HCT116 (cell line): ENCODE measurements at regions not wholly inside any gene's neighbourhood (a gene's known extent, or its start where the extent isn't known, plus 50 kb on each side); places are given as distances from the start of the nearest gene placed in this dataset.

Source experiments
- ATAC-seq: fragments of 200-7000 bp; cut with Tn5 transposase; 2 replicates; pipeline ENCODE4 v1.9.1; 2020; ENCODE audit warnings: mild to moderate bottlenecking, moderate library complexity
- BruUV-seq: library from RNA; stranded (reverse); fragments of 400-500 nt; replicated peaks from 2 replicates; lab custom pipeline; 2021; lab: Mats Ljungman, UMichigan
- CTCF ChIA-PET: fragments of 300-600 bp; sonication (Branson Sonifier 250); formaldehyde crosslinking; loops from one replicate; lab custom pipeline; 2021; ENCODE audit warnings: antibody characterized with exemption; lab: Charles Lee
- POLR2A ChIA-PET: fragments of 300-600, 350-600 bp; sonication (Branson Sonifier 250); formaldehyde crosslinking; loops from one replicate; lab custom pipeline; 2021; ENCODE audit warnings: antibody characterized with exemption; lab: Charles Lee
- RAD21 ChIA-PET, 2 experiments: fragments of 300-600 bp; sonication (Branson Sonifier 250); formaldehyde crosslinking; loops; one replicate each; lab custom pipeline; 2023; ENCODE audit warnings: low total read pairs in 2 of 2; ENCODE audit not compliant: uncharacterized antibody in 2 of 2, unreplicated experiment in 2 of 2, low non-redundant PET in 1 of 2; lab: Charles Lee
- DNase-seq: peaks from one replicate; pipeline ENCODE4 v3.0.0-alpha.2; 2010; ENCODE audit warnings: low read depth, low spot score
- H2AFZ ChIP-seq: fragments of 200-600 bp; shearing (Covaris generic), sonication (generic); 2 replicates; pipeline ENCODE4 v1.6.1; 2017; ENCODE audit warnings: low read depth, mixed run types, mixed read lengths, antibody characterized with exemption, low read length; ENCODE audit not compliant: poor library complexity, severe bottlenecking
- H3K27ac ChIP-seq: 2 replicates; pipeline ENCODE4 v1.5.1; 2012; ENCODE audit warnings: low read depth, low read length
- H3K27me3 ChIP-seq: fragments of 200-600 bp; sonication (generic); 2 replicates; pipeline ENCODE4 v1.6.1; 2016; ENCODE audit warnings: mixed run types, low read length, mixed read lengths; ENCODE audit not compliant: insufficient read depth
- H3K36me3 ChIP-seq, 2 experiments: fragments of 200-500 bp in 1 of 2; fragments of 200-600 bp in 1 of 2; sonication (Bioruptor generic) in 1 of 2; sonication (generic) in 1 of 2; 2 replicates each; pipeline versions ENCODE4 v1.5.1 to v1.6.1; 2014 to 2016; ENCODE audit warnings: low read length in 2 of 2, inconsistent platforms in 1 of 2, mixed read lengths in 1 of 2, mixed run types in 1 of 2; ENCODE audit not compliant: insufficient read depth in 2 of 2, control insufficient read depth in 1 of 2
- H3K4me1 ChIP-seq, 2 experiments: fragments of 200-600 bp in 1 of 2; sonication (generic) in 1 of 2; 2 replicates each; pipeline versions ENCODE4 v1.5.1 to v1.6.1; 2012 to 2017; ENCODE audit warnings: low read length in 2 of 2, inconsistent platforms in 1 of 2, mild to moderate bottlenecking in 1 of 2, mixed read lengths in 1 of 2, mixed run types in 1 of 2, moderate library complexity in 1 of 2; ENCODE audit not compliant: insufficient read depth in 2 of 2, control insufficient read depth in 1 of 2
- H3K4me2 ChIP-seq: fragments of 200-600 bp; sonication (generic); 2 replicates; pipeline ENCODE4 v1.6.1; 2017; ENCODE audit warnings: mixed run types, low read length, mixed read lengths
- H3K4me3 ChIP-seq, 2 experiments: fragments of 200-600 bp in 1 of 2; sonication (generic) in 1 of 2; replicated peaks in 1 of 2; 2 replicates each; pipeline ENCODE4 v1.5.1; 2011 to 2016; ENCODE audit warnings: low read length in 2 of 2, control low read depth in 1 of 2, low read depth in 1 of 2, mild to moderate bottlenecking in 1 of 2, mixed read lengths in 1 of 2, mixed run types in 1 of 2
- H3K79me2 ChIP-seq: fragments of 200-600 bp; sonication (generic); 2 replicates; pipeline ENCODE4 v1.6.1; 2017; ENCODE audit warnings: mild to moderate bottlenecking, mixed run types, low read length, moderate library complexity, mixed read lengths; ENCODE audit not compliant: insufficient read depth
- H3K9ac ChIP-seq: fragments of 200-600 bp; sonication (generic); 2 replicates; pipeline ENCODE4 v1.6.1; 2016; ENCODE audit warnings: low read length, mixed read lengths
- H3K9me2 ChIP-seq: fragments of 200-600 bp; sonication (generic), shearing (Covaris generic); 2 replicates; pipeline ENCODE4 v1.6.1; 2017; ENCODE audit warnings: mixed run types, mild to moderate bottlenecking, moderate library complexity; ENCODE audit not compliant: insufficient read depth
- H3K9me3 ChIP-seq, 2 experiments: fragments of 200-500 bp in 1 of 2; fragments of 200-600 bp in 1 of 2; sonication (Bioruptor generic) in 1 of 2; sonication (generic) in 1 of 2; 2 replicates each; pipeline ENCODE4 v1.6.1; 2014 to 2017; ENCODE audit warnings: low read length in 2 of 2, mixed read lengths in 2 of 2, inconsistent platforms in 1 of 2, low read depth in 1 of 2, mild to moderate bottlenecking in 1 of 2, mixed run types in 1 of 2, moderate library complexity in 1 of 2; ENCODE audit not compliant: control insufficient read depth in 1 of 2, insufficient read depth in 1 of 2
- H4K20me1 ChIP-seq: fragments of 200-600 bp; sonication (generic), shearing (Covaris generic); 2 replicates; pipeline ENCODE4 v1.6.1; 2017; ENCODE audit warnings: mixed run types, mild to moderate bottlenecking, moderate library complexity; ENCODE audit not compliant: insufficient read depth
- ELF1 ChIP-seq: IDR thresholded peaks from 2 replicates; pipeline ENCODE4 v1.6.1; 2012; ENCODE audit warnings: low read depth, borderline replicate concordance
- EZH2 ChIP-seq: fragments of 200-600 bp; sonication (generic); IDR thresholded peaks from 2 replicates; pipeline ENCODE4 v1.6.1; 2017; ENCODE audit warnings: antibody characterized with exemption, mixed run types
- EZH2phosphoT487 ChIP-seq: fragments of 200-600 bp; IDR thresholded peaks from 2 replicates; pipeline ENCODE4 v1.6.1; 2018; ENCODE audit warnings: antibody characterized with exemption, borderline replicate concordance
- FOSL1 ChIP-seq: IDR thresholded peaks from 2 replicates; pipeline ENCODE4 v1.6.1; 2012; ENCODE audit warnings: low read depth
- JUND ChIP-seq: IDR thresholded peaks from 2 replicates; pipeline ENCODE4 v1.6.1; 2012
- RAD21 ChIP-seq: IDR thresholded peaks from 2 replicates; pipeline ENCODE4 v1.6.1; 2012; ENCODE audit warnings: low read depth, mild to moderate bottlenecking
- REST ChIP-seq: IDR thresholded peaks from 2 replicates; pipeline ENCODE4 v1.6.1; 2012; ENCODE audit warnings: low read depth
- SIN3A ChIP-seq: IDR thresholded peaks from 2 replicates; pipeline ENCODE4 v1.6.1; 2012; ENCODE audit warnings: low read depth
- SP1 ChIP-seq: IDR thresholded peaks from 2 replicates; pipeline ENCODE4 v1.6.1; 2012; ENCODE audit warnings: low read depth
- SRF ChIP-seq: IDR thresholded peaks from 2 replicates; pipeline ENCODE4 v1.6.1; 2012; ENCODE audit warnings: low read depth
- ZBTB33 ChIP-seq: IDR thresholded peaks from 2 replicates; pipeline ENCODE4 v1.6.1; 2011; ENCODE audit warnings: mild to moderate bottlenecking, low read length, moderate library complexity; ENCODE audit not compliant: insufficient replicate concordance; ENCODE audit errors: extremely low read depth
- ZFX ChIP-seq: fragments of 450-650 bp; IDR thresholded peaks from 2 replicates; pipeline ENCODE4 v1.6.1; 2017
- ZNF274 ChIP-seq: fragments of 200-500 bp; sonication (Bioruptor generic); IDR thresholded peaks from 2 replicates; pipeline ENCODE4 v1.6.1; 2014; ENCODE audit warnings: mild to moderate bottlenecking, low read depth, low read length, inconsistent platforms
- intact Hi-C: fragments of 100-400 bp; cut with micrococcal nuclease; formaldehyde crosslinking; loops from 2 replicates; pipeline ENCODE4 v1.10.0; 2022
- TF ChIP-seq, protein P1 (sequence below): IDR thresholded peaks from 2 replicates; pipeline ENCODE4 v1.6.1; 2012

- Histone ChIP-seq H3K4me2 (no peak overlapping the region), H3K36me3 (no peaks in the 10 kb centered on the region), H3K27me3 (peaks cover 37% of the 10 kb centered on the region), H3K27ac (no peak overlapping the region), H3K9me3 (no peaks in the 10 kb centered on the region), H3K9ac (no peak overlapping the region), H3K4me1 (no peaks in the 10 kb centered on the region), H3K79me2 (no peaks in the 10 kb centered on the region), H3K4me3 (no peak overlapping the region), H4K20me1 (no peaks in the 10 kb centered on the region), H3K9me2 (no peaks in the 10 kb centered on the region), H2AFZ (no peak overlapping the region)
- ATAC-seq (no peak), DNase-seq (no peak)
- POLR2A ChIA-PET = no interaction called here
- RAD21 ChIA-PET = no interaction called here
- intact Hi-C loops = no loop called here
- CTCF ChIA-PET = no interaction called here
- TF ChIP-seq SRF = no peak
- no peak for TF ChIP-seq FOSL1
- TF ChIP-seq RAD21 = no peak
- no peak for TF ChIP-seq SIN3A
- no peak for TF ChIP-seq REST
- no peak for TF ChIP-seq SP1
- TF ChIP-seq ELF1 = no peak
- TF ChIP-seq ZNF274 = no peak
- no peak for TF ChIP-seq ZFX
- TF ChIP-seq JUND = no peak
- TF ChIP-seq, protein P1, sequence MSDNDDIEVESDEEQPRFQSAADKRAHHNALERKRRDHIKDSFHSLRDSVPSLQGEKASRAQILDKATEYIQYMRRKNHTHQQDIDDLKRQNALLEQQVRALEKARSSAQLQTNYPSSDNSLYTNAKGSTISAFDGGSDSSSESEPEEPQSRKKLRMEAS = no peak
- TF ChIP-seq EZH2phosphoT487 = no peak
- TF ChIP-seq EZH2 = no peak
- no peak for TF ChIP-seq ZBTB33
- BruUV-seq = no TSS peak
Measured at GRCh38 chr11:116631201-116631600, 141.6 kb downstream of the BUD13 start.
